Stimulated activated CD4-positive, alpha-beta T cell treated with anti-CD3 and anti-CD28 coated beads, Interleukin-4, amount 100 ng/mL, for 48 hours (primary cell): ENCODE measurements at regions not wholly inside any gene's neighbourhood (a gene's known extent, or its start where the extent isn't known, plus 50 kb on each side); places are given as distances from the start of the nearest gene placed in this dataset.
"Not testable (repeated sequence)": the region's sequence is repeated elsewhere in the genome, so short reads cannot be mapped to it uniquely, and the experiment has no call there.

ENCODE experiments used
- DNase-seq, 2 donors: peaks; one replicate each; pipeline ENCODE4 v3.0.0-alpha.2; 2020; ENCODE audit warnings: low read depth in 2 of 2

GRCh38 chr1:83512373-83513193 lies 486.3 kb downstream of the TTLL7 start:
- no peak for DNase-seq

DNA sequence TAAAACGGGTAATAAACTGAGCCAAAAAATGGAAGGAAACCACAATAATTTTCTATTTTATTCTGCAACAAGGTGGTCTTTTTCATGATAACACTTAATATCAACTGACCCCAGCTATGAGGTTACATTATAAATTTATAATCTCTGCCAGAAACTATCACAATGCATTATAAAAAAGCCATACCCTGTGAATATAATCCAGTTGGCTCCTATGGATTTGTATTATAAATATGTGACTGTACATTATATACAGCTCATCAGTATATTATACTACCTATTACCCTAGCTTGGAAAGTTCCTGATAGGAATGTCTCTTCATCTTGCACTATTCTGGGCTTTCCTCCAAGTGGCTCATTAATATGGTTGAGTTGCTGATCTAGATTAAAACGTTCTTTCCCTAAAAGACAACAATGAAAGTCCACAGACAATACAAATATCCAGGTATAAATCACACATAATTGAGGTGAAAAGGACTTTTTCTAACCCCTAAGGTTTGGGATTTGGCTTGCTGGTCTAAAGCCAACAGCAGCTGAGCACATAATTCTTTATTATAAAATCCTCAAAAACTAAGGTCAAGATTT lies 487.7 kb downstream of the TTLL7 start:
- DNase-seq, result no peak

DNA sequence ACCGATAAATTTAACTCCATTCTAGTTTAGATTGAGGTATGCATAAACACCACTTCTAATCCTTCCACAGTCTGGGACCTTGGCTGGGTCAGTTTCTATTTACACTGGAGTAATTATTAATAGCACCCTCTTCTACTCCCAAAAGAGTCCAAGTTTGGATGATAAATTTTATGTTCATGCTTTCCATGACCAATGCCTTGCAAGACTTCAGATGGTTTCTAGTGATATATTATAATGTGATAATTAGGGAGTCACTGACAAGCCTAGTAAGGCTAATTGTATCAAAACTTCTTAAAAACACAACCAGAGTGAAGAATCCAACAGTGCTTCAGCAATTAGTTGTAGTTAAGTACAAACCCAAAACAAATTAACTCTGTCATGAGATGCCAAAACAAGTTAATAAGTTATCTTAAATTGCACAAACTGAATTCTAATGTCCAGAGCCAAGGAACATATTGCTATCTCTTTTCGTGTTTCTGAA lies 489.6 kb downstream of the TTLL7 start:
- DNase-seq, result no peak

DNA sequence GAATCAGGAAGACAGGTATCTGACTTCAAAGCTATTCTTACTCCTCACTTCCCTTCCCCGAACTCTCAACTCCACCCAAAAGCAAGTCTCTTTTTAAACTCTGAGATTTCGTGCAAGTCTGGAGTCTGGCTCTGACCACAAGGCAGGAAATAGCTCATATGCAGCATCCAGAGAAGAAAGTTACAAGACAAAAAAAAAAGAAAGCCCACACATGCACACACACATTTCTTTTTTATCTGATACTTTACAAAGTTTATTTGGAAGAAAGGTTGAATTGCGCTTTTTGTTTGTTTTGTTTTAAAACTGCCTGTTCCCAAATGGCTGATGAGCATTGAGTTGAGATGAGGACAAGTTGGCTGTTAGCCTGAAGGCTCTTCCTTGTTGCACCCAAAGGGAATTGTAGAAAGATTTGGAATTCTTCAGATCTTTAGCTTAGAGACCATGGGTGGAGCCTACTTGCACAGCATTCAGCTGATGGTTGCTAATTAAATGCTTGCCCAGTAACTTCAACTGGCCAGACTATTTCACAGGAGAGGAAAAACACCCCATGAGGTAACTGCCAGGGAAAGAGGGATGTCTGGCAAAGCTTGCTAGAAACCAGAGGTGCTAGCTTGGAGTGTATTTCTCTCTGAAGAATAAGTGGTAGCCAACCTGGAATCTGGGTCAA lies 490.3 kb downstream of the TTLL7 start:
- peak in 1 of 2 donors; percentile 8 for DNase-seq

DNA sequence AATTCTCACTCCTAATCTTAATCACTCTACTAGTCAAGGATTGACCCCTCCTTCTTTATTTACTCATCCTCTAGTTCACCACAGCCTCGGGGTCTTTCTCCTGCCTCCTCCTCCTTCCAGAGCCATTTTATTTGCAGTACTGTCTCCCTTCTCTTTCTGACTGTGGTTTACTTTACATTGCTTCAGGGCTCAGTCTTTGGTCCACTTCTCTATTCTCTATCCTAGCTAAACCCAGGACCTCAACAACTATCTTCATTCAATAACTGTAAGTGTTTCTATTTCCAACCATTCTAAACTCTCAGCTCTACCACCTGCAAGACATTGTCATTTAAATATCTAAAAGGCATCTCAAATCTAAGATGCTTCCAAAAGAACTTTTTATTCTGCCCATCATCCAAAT lies 493.8 kb downstream of the TTLL7 start:
- DNase-seq, result no peak

DNA sequence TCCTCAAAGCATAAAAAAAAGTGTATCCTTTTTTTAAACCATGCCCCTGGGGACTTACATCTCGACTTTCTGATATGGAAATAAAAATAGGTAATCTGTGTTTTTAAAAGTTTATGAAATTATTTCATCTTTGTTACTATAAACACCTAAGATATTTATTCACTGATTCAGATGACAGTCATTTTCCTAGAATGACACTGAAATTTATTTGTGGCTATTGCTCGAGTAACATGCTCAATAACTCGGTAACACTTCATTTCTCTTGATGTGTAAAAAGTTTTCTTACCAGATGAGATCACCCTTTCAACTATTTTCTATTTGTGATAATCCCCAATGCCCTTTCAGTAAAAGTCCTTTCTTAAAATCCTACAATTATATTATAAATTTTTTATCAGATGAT lies 495.8 kb downstream of the TTLL7 start:
- DNase-seq, result no peak

GRCh38 chr1:83500987-83501591 lies 497.8 kb downstream of the TTLL7 start:
- no peak for DNase-seq

- no peak for DNase-seq
These were observed 498.4 kb downstream of the TTLL7 start for GRCh38 chr1:83500531-83500930.

DNA sequence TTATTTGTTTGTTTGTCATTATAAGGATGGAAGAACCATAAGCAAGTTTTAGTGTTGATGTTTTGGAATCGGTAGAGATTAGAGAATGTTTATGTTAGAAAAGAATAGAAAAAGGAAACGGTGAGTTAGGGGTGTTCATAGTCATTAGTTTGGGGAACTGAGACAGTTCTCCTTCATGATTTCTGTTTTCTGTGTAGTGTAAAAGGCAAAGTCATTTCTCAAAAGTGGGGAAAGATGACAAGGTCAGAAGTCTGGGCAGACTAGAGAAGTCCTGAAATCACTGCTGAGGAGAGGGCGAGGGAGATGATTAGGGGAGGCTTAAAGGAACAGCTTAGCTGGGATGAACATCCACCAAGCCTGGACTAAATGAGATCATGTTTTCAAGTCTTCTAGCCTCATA lies 498.9 kb downstream of the TTLL7 start:
- no peak for DNase-seq

DNA sequence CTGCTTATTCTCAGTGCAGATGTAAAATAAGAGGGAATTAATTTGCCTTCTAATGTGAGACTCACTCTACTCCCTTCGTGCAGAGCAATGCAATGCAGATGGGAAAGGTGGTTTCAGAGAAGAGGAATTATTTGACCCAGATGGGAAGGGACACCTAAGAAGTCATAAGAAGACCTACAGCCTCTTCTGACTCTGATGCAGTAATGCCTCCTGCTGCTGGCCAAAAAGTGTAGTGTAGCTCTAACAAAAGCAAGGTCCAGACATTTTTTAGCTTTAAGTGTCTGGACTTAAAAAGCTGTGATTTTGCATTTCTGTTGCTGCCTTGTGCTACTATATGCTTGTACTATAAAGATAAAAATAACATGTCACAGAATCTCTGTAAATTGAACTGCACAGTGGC lies 501.4 kb downstream of the TTLL7 start:
- DNase-seq, result no peak

DNA sequence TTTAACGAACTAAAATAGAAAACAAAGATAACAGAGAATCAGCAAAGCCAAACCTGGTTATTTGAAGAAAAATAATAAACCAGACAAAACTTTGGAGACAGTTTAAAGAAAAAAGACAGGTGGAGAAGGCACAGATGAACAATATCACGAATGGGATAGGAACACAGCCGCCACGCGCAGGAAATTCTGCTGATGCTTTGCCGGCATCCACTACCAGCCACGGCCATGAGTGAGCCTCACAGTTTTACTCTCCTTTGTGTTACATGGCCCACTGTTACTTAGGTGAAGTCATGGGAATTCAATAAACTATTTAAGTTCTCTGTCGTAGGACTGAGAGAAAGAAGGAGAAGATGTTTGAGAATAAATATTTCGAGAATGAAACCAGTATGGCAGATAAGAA lies 503.4 kb downstream of the TTLL7 start:
- no peak for DNase-seq

- DNase-seq, result no peak
These were observed 505.3 kb downstream of the TTLL7 start for GRCh38 chr1:83493633-83494032.

GRCh38 chr1:83491930-83492329 lies 507.0 kb downstream of the TTLL7 start:
- DNase-seq, result no peak

- DNase-seq, result no peak
These were observed 507.9 kb downstream of the TTLL7 start for GRCh38 chr1:83490988-83491387.

DNA sequence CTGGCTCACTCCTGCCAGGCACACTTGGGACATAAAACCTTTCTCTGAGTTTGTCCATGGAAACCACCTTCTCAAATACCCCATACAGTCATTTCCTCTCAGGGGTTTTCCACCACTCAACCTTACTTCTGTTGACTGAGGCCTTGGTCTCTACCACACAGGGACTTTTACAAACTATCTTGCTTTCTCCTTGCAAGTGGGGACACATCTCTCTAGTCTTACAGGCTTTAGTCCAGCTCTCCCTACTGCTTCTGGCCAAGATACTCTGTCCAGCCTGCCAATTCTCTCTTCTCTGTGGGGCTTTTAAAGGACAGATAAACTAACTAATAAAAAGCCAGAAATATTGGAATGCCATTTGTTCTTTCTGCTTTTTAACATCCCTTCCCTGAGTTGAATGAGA lies 510.8 kb downstream of the TTLL7 start:
- not testable (repeated sequence) for DNase-seq

- DNase-seq, result not testable (repeated sequence)
These were observed 511.5 kb downstream of the TTLL7 start for GRCh38 chr1:83487460-83487859.

DNA sequence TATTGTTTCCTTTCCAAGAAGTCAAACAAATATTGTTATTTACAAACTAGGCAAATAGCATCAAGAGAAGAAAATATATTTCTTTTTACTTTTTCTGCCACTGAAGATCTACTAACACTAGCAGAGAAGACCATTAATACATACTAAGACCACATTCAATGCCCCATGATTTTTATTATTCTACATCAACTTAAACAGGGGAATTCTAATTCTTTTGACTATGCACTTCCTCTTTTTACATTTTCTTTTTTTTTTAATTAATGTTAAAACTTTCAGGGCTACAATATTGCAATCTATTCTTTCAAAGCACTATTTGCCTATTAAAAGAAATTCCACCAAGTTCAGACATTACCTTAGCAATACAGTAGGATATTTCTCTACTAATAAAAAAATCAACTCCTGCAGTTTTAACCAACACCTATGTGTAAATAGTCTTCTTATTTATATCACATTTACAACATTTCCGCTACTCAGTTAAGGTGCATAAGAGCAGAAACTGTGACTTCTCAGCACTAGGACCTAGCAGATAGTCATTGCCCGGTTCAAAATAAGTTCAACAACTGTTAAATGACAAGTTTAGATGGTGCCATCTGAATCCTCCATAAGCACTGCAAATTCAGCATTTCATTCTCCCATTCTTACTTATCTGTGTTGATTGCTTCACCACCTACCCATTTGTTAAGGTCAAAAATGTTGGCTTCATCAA lies 513.5 kb downstream of the TTLL7 start:
- DNase-seq, result not testable (repeated sequence)

DNA sequence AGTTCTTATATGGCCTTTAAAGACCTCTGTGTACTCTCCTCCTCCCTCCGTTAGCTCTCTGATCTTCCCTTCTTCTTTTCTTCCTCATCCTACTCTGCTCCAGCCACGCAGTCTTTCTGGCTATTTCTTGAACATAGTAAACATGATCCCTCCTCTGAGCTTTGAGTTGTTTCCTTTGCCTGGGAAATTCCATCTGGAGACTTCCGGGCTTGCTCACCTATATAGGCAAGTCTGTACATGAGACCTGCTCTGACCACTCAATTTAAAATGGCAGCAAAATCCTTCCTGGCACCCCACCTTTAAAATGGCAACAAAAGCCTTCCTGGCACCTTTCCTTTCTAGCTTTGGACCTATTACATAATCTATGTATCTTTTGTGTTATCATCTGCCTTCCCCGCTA lies 517.6 kb downstream of the TTLL7 start:
- not testable (repeated sequence) for DNase-seq

DNA sequence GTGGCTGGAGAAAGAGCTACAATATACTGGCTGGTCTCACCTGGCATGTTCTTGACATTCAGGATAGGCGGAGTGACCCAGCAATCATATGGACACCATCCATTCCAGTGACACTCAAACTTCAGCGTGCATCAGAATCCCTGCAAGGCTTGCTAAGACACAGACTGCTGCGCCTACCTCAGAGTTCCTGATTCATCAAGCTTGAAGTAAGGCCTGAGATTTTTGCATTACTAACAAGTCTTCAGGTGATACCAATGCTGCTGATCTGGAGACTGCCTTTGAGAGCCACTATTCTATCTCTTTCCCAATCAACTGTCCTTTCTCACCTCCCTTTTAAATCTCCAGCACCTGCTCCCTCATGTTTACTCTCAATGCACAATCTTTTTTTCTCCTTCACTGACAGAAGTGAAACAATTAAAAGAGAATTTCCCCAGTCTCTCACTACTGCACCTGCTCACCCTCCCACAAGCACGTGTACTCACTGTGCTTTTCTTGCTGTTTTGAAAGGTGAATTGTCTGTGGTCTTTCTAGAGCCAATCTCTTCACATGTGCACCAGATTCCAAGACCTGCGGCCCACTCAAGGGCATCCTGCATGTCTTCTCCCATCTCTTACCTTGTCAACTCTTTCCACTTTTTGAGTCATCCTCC lies 519.2 kb downstream of the TTLL7 start:
- DNase-seq, result not testable (repeated sequence)

DNA sequence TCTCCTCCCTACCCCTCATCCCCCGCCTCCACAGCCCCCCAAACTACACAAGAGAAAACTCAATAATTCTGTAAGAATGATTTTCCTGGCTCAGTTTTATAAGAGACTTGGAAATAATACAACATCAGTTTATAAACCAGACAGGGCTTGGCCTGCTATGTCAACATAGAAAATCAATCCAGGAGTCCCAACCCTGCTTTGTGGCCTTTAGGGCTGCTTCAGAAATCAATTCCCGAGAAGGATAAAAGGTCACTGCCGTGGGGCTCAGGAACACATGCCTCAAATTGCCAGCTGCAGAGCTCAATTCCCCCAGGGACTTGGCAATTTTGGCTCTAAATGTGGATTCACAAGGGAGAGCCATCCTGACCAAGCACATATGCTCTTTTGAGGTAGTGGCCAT lies 520.8 kb downstream of the TTLL7 start:
- not testable (repeated sequence) for DNase-seq

GRCh38 chr1:83476518-83476917 lies 522.4 kb downstream of the TTLL7 start:
- DNase-seq, result not testable (repeated sequence)
